PC-9 (cell line): ENCODE measurements at regions not wholly inside any gene's neighbourhood (a gene's known extent, or its start where the extent isn't known, plus 50 kb on each side); places are given as distances from the start of the nearest gene placed in this dataset.

Experiments
- EZH2 ChIP-seq: fragments of 200-600 bp; sonication (generic); IDR thresholded peaks from 2 replicates; pipeline ENCODE4 v1.8.0; 2017; ENCODE audit warnings: antibody characterized with exemption, low read depth
- TF ChIP-seq, protein P1 (sequence below): fragments of 200-600 bp; sonication (generic); conservative IDR thresholded peaks from 2 replicates; pipeline ENCODE4 v1.6.1; 2017; ENCODE audit warnings: mixed run types, antibody characterized with exemption, mild to moderate bottlenecking, moderate library complexity

DNA sequence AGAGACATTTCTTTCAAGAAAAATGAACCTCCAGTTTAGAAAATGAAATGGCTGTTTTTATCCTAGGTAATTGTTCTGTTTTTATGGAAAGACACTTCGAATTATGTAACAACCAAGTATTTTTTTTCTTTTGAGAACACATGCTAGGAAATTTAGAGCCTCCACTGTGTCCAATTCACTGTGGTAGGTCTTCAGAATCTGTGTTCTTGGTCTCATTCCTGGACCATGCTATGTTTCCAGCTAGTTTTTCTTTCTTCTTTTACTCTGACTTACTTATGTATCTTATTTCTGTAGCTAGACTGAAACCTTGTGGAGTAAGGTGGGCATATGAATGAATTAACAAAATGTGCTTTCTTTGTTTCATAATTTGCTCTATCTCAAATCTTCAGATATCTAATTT lies 391.7 kb upstream of the KLHL29 start:
- TF ChIP-seq, protein P1, sequence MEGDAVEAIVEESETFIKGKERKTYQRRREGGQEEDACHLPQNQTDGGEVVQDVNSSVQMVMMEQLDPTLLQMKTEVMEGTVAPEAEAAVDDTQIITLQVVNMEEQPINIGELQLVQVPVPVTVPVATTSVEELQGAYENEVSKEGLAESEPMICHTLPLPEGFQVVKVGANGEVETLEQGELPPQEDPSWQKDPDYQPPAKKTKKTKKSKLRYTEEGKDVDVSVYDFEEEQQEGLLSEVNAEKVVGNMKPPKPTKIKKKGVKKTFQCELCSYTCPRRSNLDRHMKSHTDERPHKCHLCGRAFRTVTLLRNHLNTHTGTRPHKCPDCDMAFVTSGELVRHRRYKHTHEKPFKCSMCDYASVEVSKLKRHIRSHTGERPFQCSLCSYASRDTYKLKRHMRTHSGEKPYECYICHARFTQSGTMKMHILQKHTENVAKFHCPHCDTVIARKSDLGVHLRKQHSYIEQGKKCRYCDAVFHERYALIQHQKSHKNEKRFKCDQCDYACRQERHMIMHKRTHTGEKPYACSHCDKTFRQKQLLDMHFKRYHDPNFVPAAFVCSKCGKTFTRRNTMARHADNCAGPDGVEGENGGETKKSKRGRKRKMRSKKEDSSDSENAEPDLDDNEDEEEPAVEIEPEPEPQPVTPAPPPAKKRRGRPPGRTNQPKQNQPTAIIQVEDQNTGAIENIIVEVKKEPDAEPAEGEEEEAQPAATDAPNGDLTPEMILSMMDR: no peak
- TF ChIP-seq EZH2: no peak
